ENCODE measurements at regions not wholly inside any gene's neighbourhood (a gene's known extent, or its start where the extent isn't known, plus 50 kb on each side); places are given as distances from the start of the nearest gene placed in this dataset.

GRCh38 chr20:11305406-11305805, 612.3 kb upstream of the BTBD3 start:
- DNase-seq (ENCODE audit: low read depth in 1 of 2, low spot score in 1 of 2) = no peak

GRCh38 chr20:11311659-11312224, 606.0 kb upstream of the BTBD3 start:
- no peak for DNase-seq (ENCODE audit: low read depth in 1 of 2, low spot score in 1 of 2)
- TF ChIP-seq, protein P1, sequence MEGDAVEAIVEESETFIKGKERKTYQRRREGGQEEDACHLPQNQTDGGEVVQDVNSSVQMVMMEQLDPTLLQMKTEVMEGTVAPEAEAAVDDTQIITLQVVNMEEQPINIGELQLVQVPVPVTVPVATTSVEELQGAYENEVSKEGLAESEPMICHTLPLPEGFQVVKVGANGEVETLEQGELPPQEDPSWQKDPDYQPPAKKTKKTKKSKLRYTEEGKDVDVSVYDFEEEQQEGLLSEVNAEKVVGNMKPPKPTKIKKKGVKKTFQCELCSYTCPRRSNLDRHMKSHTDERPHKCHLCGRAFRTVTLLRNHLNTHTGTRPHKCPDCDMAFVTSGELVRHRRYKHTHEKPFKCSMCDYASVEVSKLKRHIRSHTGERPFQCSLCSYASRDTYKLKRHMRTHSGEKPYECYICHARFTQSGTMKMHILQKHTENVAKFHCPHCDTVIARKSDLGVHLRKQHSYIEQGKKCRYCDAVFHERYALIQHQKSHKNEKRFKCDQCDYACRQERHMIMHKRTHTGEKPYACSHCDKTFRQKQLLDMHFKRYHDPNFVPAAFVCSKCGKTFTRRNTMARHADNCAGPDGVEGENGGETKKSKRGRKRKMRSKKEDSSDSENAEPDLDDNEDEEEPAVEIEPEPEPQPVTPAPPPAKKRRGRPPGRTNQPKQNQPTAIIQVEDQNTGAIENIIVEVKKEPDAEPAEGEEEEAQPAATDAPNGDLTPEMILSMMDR (IDR thresholded peaks at IDR 0.05; ENCODE audit: low read depth, low read length) = no peak
- H3K27ac ChIP-seq = no peak overlapping the region
- no peaks in the 10 kb centered on the region for H3K4me1 ChIP-seq (ENCODE audit: low read depth)
- H3K4me3 ChIP-seq = no peak overlapping the region
- no peaks in the 10 kb centered on the region for H3K36me3 ChIP-seq
- H3K27me3 ChIP-seq = no peaks in the 10 kb centered on the region
- H3K9me3 ChIP-seq (ENCODE audit: low read depth) = no peaks in the 10 kb centered on the region

More at GRCh38 chr20:11305406-11305805, 612.3 kb upstream of the BTBD3 start:
- TF ChIP-seq, protein P1 (IDR thresholded peaks at IDR 0.05; ENCODE audit: low read depth, low read length) = no peak
- Histone ChIP-seq H3K36me3 (no peaks in the 10 kb centered on the region), H3K27ac (no peak overlapping the region), H3K27me3 (no peaks in the 10 kb centered on the region), H3K4me3 (no peak overlapping the region), H3K9me3 (ENCODE audit: low read depth) (no peaks in the 10 kb centered on the region), H3K4me1 (ENCODE audit: low read depth) (no peaks in the 10 kb centered on the region)

GRCh38 chr20:11315525-11315924, 602.2 kb upstream of the BTBD3 start:
- no peak for DNase-seq (ENCODE audit: low read depth in 1 of 2, low spot score in 1 of 2)
- H3K27me3 ChIP-seq = no peaks in the 10 kb centered on the region
- no peaks in the 10 kb centered on the region for H3K9me3 ChIP-seq (ENCODE audit: low read depth)
- TF ChIP-seq, protein P1 (IDR thresholded peaks at IDR 0.05; ENCODE audit: low read depth, low read length) = no peak
- H3K4me1 ChIP-seq (ENCODE audit: low read depth) = no peaks in the 10 kb centered on the region
- H3K27ac ChIP-seq = no peak overlapping the region
- no peak overlapping the region for H3K4me3 ChIP-seq
- H3K36me3 ChIP-seq = no peaks in the 10 kb centered on the region

- no peaks in the 10 kb centered on the region for H3K4me1 ChIP-seq (ENCODE audit: low read depth)
- TF ChIP-seq, protein P1 (IDR thresholded peaks at IDR 0.05; ENCODE audit: low read depth, low read length) = no peak
- no peaks in the 10 kb centered on the region for H3K9me3 ChIP-seq (ENCODE audit: low read depth)
- H3K27ac ChIP-seq = no peak overlapping the region
- DNase-seq (ENCODE audit: low read depth in 1 of 2, low spot score in 1 of 2) = no peak
- no peaks in the 10 kb centered on the region for H3K36me3 ChIP-seq
- H3K27me3 ChIP-seq = no peaks in the 10 kb centered on the region
- no peak overlapping the region for H3K4me3 ChIP-seq
These were observed 601.4 kb upstream of the BTBD3 start for GRCh38 chr20:11316244-11316643.

DNA sequence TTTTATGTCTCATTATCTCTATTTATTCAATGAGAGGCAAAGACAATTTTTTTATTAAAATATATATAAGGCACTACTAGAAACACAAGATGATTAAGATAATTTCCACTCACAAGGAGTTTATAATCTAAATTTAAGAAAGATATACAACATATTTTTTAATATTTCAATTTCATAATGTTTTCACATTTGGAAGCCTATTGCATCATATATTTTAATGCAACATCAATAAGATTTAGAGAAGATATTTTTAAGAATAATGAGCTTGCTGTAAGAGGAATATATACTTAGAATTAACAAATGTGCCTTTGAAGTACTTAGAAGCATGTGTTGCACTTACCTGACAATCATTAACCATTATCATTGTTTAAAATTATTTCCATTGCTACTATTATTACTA, 597.7 kb upstream of the BTBD3 start:
- H3K27me3 ChIP-seq = no peaks in the 10 kb centered on the region
- no peak for DNase-seq (ENCODE audit: low read depth in 1 of 2, low spot score in 1 of 2)
- no peaks in the 10 kb centered on the region for H3K36me3 ChIP-seq
- no peaks in the 10 kb centered on the region for H3K4me1 ChIP-seq (ENCODE audit: low read depth)
- H3K4me3 ChIP-seq = no peak overlapping the region
- no peaks in the 10 kb centered on the region for H3K9me3 ChIP-seq (ENCODE audit: low read depth)
- H3K27ac ChIP-seq = no peak overlapping the region
- TF ChIP-seq, protein P1 (IDR thresholded peaks at IDR 0.05; ENCODE audit: low read depth, low read length) = no peak
